ENCODE measurements at regions not wholly inside any gene's neighbourhood (a gene's known extent, or its start where the extent isn't known, plus 50 kb on each side); places are given as distances from the start of the nearest gene placed in this dataset.

DNA sequence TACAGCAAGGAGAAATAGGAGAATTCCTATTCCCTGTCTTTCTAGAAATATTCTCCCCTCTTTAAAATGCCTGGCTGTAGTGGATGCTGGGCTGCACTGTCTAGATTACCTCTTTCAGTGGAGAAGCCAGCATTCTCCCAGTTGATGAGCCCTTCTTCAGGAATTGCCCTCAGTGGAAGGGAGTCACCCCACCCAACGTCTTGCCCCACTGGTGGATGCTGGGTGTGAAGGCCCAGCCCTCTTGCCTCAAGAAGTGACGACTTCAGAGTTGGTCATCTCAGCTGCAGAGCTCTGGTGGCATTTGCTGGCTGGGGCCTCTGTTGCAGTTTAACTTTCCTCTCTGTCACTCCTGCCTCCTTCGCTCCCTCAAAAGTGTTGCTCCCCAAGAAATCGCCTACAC lies 248.2 kb downstream of the ATG4C start:
- H3K27ac ChIP-seq, result no peak overlapping the region
- no peaks in the 10 kb centered on the region for H3K9me3 ChIP-seq
- H3K36me3 ChIP-seq, result no peaks in the 10 kb centered on the region
- H3K4me1 ChIP-seq, result no peaks in the 10 kb centered on the region
- no peak for TF ChIP-seq POLR2AphosphoS5 (IDR thresholded peaks at IDR 0.05)
- no peak for TF ChIP-seq EP300 (IDR thresholded peaks at IDR 0.05; ENCODE audit: low read depth)
- TF ChIP-seq POLR2A (IDR thresholded peaks at IDR 0.05), result no peak
- TF ChIP-seq, protein P1, sequence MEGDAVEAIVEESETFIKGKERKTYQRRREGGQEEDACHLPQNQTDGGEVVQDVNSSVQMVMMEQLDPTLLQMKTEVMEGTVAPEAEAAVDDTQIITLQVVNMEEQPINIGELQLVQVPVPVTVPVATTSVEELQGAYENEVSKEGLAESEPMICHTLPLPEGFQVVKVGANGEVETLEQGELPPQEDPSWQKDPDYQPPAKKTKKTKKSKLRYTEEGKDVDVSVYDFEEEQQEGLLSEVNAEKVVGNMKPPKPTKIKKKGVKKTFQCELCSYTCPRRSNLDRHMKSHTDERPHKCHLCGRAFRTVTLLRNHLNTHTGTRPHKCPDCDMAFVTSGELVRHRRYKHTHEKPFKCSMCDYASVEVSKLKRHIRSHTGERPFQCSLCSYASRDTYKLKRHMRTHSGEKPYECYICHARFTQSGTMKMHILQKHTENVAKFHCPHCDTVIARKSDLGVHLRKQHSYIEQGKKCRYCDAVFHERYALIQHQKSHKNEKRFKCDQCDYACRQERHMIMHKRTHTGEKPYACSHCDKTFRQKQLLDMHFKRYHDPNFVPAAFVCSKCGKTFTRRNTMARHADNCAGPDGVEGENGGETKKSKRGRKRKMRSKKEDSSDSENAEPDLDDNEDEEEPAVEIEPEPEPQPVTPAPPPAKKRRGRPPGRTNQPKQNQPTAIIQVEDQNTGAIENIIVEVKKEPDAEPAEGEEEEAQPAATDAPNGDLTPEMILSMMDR (IDR thresholded peaks at IDR 0.05), result no peak
- in situ Hi-C loops (cut with MboI; ENCODE audit: low pct_ligation_motif_present in 1 of 4, low pct_unique_long_range_greater_than_20kb in 1 of 4, low sequenced_read_pairs in 3 of 4) (no loop called here), intact Hi-C loops (cut with DNase I; ENCODE audit: low total_unique reads) (no loop called here)
- H3K4me3 ChIP-seq, result no peak overlapping the region
- H3K27me3 ChIP-seq, result no peaks in the 10 kb centered on the region
- no peak for DNase-seq
- WGBS, 2 donors (ENCODE audit: low coverage in 1 of 2), result 69 to 100% methylated on average over 2 to 4 of the region's 4 CpGs

DNA sequence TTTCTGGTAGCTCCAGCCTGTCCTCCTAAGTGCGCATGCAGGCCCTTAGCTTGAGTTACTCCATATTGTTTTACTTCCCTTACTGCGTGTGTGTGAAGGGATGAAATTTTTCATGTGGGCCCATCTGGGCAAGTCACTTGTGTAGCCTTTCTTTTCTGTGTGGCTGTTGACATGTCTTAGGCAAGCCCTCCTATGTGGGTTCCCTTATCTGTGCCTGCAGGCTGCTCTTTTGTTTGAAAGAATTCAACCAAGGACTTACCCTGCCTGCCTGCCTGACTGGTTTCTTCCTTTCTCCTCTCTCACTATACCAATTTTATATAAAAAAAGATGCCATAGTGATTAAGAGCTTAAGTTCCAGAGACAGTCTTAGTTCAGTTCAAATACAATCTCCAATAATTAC lies 249.3 kb downstream of the ATG4C start:
- TF ChIP-seq POLR2AphosphoS5 (IDR thresholded peaks at IDR 0.05), result no peak
- TF ChIP-seq, protein P1 (IDR thresholded peaks at IDR 0.05), result no peak
- no peak for TF ChIP-seq POLR2A (IDR thresholded peaks at IDR 0.05)
- no peak for TF ChIP-seq EP300 (IDR thresholded peaks at IDR 0.05; ENCODE audit: low read depth)
- H3K27ac ChIP-seq, result no peak overlapping the region
- H3K36me3 ChIP-seq, result no peaks in the 10 kb centered on the region
- intact Hi-C loops (cut with DNase I; ENCODE audit: low total_unique reads), result no loop called here
- H3K4me1 ChIP-seq, result no peaks in the 10 kb centered on the region
- 80 to 92% methylated on average over 1 to 2 of the region's 2 CpGs for WGBS, 2 donors (ENCODE audit: low coverage in 1 of 2)
- DNase-seq, result no peak
- H3K4me3 ChIP-seq, result no peak overlapping the region
- in situ Hi-C loops (cut with MboI; ENCODE audit: low pct_ligation_motif_present in 1 of 4, low pct_unique_long_range_greater_than_20kb in 1 of 4, low sequenced_read_pairs in 3 of 4), result no loop called here
- H3K27me3 ChIP-seq, result no peaks in the 10 kb centered on the region
- no peaks in the 10 kb centered on the region for H3K9me3 ChIP-seq

DNA sequence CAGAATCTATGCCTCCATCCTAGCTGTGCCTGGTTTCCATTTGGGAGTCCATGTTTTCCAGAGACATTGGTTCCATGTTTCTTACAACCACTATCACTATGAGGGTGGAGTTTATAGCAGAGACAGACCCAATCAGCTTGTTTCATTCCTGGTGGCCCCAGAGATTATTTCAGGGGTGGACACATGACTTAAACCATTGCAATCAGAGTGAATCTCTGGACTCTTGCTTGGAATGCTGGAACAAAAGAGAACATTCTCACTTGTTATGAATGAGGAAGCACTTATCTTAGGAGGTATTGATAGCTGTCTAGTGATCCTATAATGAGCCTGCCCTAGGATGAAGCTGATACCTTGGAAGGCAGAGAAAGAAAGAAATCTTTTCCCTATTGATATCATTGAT lies 250.3 kb downstream of the ATG4C start:
- no peak overlapping the region for H3K27ac ChIP-seq
- no peaks in the 10 kb centered on the region for H3K4me1 ChIP-seq
- no peaks in the 10 kb centered on the region for H3K9me3 ChIP-seq
- H3K4me3 ChIP-seq, result no peak overlapping the region
- TF ChIP-seq POLR2AphosphoS5 (IDR thresholded peaks at IDR 0.05) (no peak), EP300 (IDR thresholded peaks at IDR 0.05; ENCODE audit: low read depth) (no peak), POLR2A (IDR thresholded peaks at IDR 0.05) (no peak)
- TF ChIP-seq, protein P1 (IDR thresholded peaks at IDR 0.05), result no peak
- DNase-seq, result no peak
- no peaks in the 10 kb centered on the region for H3K27me3 ChIP-seq
- no peaks in the 10 kb centered on the region for H3K36me3 ChIP-seq
- intact Hi-C loops (cut with DNase I; ENCODE audit: low total_unique reads), result no loop called here
- in situ Hi-C loops (cut with MboI; ENCODE audit: low pct_ligation_motif_present in 1 of 4, low pct_unique_long_range_greater_than_20kb in 1 of 4, low sequenced_read_pairs in 3 of 4), result no loop called here

DNA sequence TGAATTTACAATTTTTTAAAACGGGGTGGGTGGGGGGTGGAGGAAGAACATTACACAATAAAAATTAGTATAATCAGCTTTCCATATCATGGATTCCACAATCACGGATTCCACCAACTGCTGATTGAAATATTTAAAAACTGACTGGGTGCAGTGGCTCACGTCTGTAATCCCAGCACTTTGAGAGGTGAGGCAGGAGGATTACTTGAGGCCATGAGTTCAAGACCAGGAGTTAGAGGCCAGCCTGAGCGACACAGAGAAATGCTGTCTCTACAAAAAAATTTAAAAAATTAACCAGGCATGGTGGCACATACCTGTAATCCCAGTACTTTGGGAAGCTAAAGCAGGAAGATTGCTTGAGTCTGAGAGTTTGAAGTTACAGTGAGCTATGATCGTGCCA lies 254.7 kb downstream of the ATG4C start:
- no peak overlapping the region for H3K4me3 ChIP-seq
- H3K27me3 ChIP-seq, result no peaks in the 10 kb centered on the region
- TF ChIP-seq EP300 (IDR thresholded peaks at IDR 0.05; ENCODE audit: low read depth) (no peak), POLR2A (IDR thresholded peaks at IDR 0.05) (no peak), POLR2AphosphoS5 (IDR thresholded peaks at IDR 0.05) (no peak)
- TF ChIP-seq, protein P1 (IDR thresholded peaks at IDR 0.05), result no peak
- H3K27ac ChIP-seq, result no peak overlapping the region
- 84 to 88% methylated on average over 5 of the region's 5 CpGs for WGBS, 2 donors (ENCODE audit: low coverage in 1 of 2)
- no peak for DNase-seq
- no peaks in the 10 kb centered on the region for H3K4me1 ChIP-seq
- in situ Hi-C loops (cut with MboI; ENCODE audit: low pct_ligation_motif_present in 1 of 4, low pct_unique_long_range_greater_than_20kb in 1 of 4, low sequenced_read_pairs in 3 of 4) (no loop called here), intact Hi-C loops (cut with DNase I; ENCODE audit: low total_unique reads) (no loop called here)
- H3K36me3 ChIP-seq, result no peaks in the 10 kb centered on the region
- no peaks in the 10 kb centered on the region for H3K9me3 ChIP-seq

Data from transverse colon (tissue), 4 donors.